Activated T-helper 17 cell treated with anti-CD3 and anti-CD28 coated beads, Interleukin-2, amount 50 U/mL, for 72 hours (primary cell): ENCODE measurements at regions not wholly inside any gene's neighbourhood (a gene's known extent, or its start where the extent isn't known, plus 50 kb on each side); places are given as distances from the start of the nearest gene placed in this dataset.
"Not testable (repeated sequence)": the region's sequence is repeated elsewhere in the genome, so short reads cannot be mapped to it uniquely, and the experiment has no call there.

Experiments
- ATAC-seq: fragments of 150-1000 bp; cut with Tn5 transposase; replicated peaks from 2 replicates; pipeline ENCODE4 v1.10.0; 2021; ENCODE audit warnings: mild to moderate bottlenecking, moderate library complexity
- H3K27ac Mint-ChIP-seq: one replicate; pipeline ENCODE4 v1.8.0; 2022; ENCODE audit warnings: mixed read lengths
- H3K27me3 Mint-ChIP-seq: one replicate; pipeline ENCODE4 v1.8.0; 2022; ENCODE audit warnings: mixed read lengths
- H3K36me3 Mint-ChIP-seq: one replicate; pipeline ENCODE4 v1.8.0; 2022; ENCODE audit warnings: low read depth, mild to moderate bottlenecking, mixed read lengths
- H3K4me1 Mint-ChIP-seq: one replicate; pipeline ENCODE4 v1.8.0; 2022; ENCODE audit warnings: mixed read lengths
- H3K4me3 Mint-ChIP-seq: one replicate; pipeline ENCODE4 v1.8.0; 2022; ENCODE audit warnings: mild to moderate bottlenecking, mixed read lengths
- H3K9me3 Mint-ChIP-seq: one replicate; pipeline ENCODE4 v1.8.0; 2022; ENCODE audit warnings: mixed read lengths

- ATAC-seq: no peak
- Mint-ChIP-seq H3K27me3 (peaks cover 4% of the 10 kb centered on the region), H3K36me3 (no peaks in the 10 kb centered on the region), H3K9me3 (no peaks in the 10 kb centered on the region), H3K27ac (no peak overlapping the region), H3K4me1 (no peaks in the 10 kb centered on the region), H3K4me3 (no peak overlapping the region)
Observed at GRCh38 chr9:18317896-18318295, 156.1 kb upstream of the ADAMTSL1 start.

- H3K9me3 Mint-ChIP-seq: no peaks in the 10 kb centered on the region
- H3K4me1 Mint-ChIP-seq: no peaks in the 10 kb centered on the region
- H3K36me3 Mint-ChIP-seq: no peaks in the 10 kb centered on the region
- ATAC-seq: no peak
- H3K4me3 Mint-ChIP-seq: no peak overlapping the region
- H3K27me3 Mint-ChIP-seq: peaks cover 4% of the 10 kb centered on the region
- H3K27ac Mint-ChIP-seq: no peak overlapping the region
Observed at GRCh38 chr9:18319918-18320445, 154.0 kb upstream of the ADAMTSL1 start.

- Mint-ChIP-seq H3K27ac (no peak overlapping the region), H3K4me1 (no peaks in the 10 kb centered on the region), H3K27me3 (no peaks in the 10 kb centered on the region), H3K4me3 (no peak overlapping the region), H3K9me3 (no peaks in the 10 kb centered on the region), H3K36me3 (no peaks in the 10 kb centered on the region)
- ATAC-seq: no peak
Observed at GRCh38 chr9:18324928-18325745, 148.8 kb upstream of the ADAMTSL1 start.

DNA sequence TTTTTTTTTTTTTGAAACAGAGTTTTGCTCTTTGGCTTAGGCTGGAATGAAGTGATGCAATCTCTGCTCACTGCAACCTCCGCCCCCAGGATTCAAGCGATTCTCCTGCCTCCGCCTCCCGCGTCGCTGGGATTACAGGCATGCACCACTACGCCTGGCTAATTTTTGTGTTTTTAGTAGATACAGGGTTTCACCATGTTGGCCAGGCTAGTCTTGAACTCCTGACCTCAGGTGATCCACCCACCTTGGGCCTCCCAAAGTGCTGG lies 148.3 kb upstream of the ADAMTSL1 start:
- H3K27me3 Mint-ChIP-seq, H3K36me3 Mint-ChIP-seq, H3K4me3 Mint-ChIP-seq, H3K9me3 Mint-ChIP-seq, H3K4me1 Mint-ChIP-seq, H3K27ac Mint-ChIP-seq, ATAC-seq: not testable (repeated sequence)

DNA sequence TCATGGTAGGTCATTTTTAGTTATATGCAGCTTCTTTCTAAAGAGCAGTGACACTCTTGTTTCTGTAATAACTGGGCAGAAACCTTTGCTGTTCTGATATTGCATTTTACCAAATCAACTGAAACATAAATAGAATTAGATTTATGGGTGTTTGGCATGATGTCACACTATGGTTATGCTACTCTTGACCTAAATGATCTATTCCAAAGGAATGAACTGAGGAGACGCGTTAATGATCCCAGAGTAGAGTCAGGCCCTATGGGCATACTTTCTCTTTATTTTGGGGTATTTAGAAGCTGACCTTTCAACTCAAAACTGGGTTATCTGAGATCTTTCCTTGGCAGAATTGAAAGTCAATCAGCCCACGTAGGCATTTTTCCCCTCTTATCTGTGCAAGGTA lies 146.8 kb upstream of the ADAMTSL1 start:
- Mint-ChIP-seq H3K9me3 (no peaks in the 10 kb centered on the region), H3K4me3 (no peak overlapping the region), H3K27me3 (peaks cover 3% of the 10 kb centered on the region), H3K27ac (no peak overlapping the region), H3K4me1 (no peaks in the 10 kb centered on the region), H3K36me3 (no peaks in the 10 kb centered on the region)
- ATAC-seq: no peak

DNA sequence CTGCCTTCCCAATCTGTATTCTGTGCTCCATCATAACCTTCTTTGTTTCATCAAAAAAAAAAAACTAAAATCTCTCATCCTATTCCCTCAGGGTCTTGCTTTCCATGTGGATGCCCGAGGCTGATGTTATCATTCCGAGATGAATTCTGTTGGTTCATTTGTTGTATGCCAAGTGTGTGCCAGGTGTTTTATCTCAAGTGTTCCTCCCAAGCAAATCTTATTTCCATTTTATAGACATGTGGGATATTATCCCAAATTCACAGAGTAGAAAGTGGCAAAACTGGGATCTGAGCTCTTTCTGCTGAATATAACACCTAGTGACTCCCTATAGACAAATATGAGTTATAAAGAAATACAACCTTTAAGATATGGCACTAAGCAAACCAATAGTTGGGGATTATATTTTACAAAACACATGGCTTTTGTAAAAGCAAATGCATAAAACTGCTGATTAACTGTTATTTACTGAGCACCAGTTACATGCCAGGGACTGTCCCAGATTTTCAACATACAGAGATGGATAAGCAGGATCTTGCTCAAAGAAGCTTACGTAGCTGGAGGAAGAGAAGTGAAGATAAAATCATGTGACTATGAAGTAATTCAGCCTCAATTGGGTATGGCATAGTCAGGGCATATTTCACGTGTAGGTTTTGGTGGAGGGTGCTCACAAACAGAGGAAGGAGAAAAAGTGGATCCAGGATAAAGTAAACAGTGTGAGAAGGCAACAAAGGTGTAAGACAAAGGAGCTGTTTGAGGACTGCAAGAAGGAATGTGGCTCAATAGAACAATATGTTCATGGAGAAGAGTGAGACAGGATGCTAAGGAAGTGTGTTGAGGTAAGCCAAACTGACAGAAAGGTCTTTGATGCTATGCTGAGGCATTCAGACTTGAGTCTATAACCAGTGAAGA lies 143.3 kb upstream of the ADAMTSL1 start:
- ATAC-seq: no peak
- Mint-ChIP-seq H3K4me3 (no peak overlapping the region), H3K27ac (no peak overlapping the region), H3K27me3 (peaks cover 3% of the 10 kb centered on the region), H3K36me3 (no peaks in the 10 kb centered on the region), H3K4me1 (no peaks in the 10 kb centered on the region), H3K9me3 (no peaks in the 10 kb centered on the region)

DNA sequence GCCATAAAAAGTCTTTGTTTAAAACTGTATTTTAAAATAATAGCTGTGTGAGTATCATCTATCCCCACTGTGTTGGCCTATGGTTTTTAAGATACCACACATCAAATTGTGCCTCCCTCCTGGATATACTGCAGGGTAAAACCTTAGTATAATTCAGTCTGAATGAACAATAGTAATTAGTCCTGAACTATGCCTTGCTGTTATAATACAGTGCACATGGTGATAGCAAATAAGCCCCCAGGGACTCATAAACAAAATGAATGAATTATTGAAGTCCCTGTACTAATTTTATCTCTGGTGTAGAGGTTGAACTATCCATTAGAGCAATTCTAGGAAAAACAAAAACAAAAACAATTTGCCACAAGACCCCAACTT lies 142.7 kb upstream of the ADAMTSL1 start:
- H3K4me1 Mint-ChIP-seq: no peaks in the 10 kb centered on the region
- H3K36me3 Mint-ChIP-seq: no peaks in the 10 kb centered on the region
- no peak overlapping the region for H3K27ac Mint-ChIP-seq
- H3K27me3 Mint-ChIP-seq: peaks cover 3% of the 10 kb centered on the region
- H3K9me3 Mint-ChIP-seq: no peaks in the 10 kb centered on the region
- no peak overlapping the region for H3K4me3 Mint-ChIP-seq
- no peak for ATAC-seq

DNA sequence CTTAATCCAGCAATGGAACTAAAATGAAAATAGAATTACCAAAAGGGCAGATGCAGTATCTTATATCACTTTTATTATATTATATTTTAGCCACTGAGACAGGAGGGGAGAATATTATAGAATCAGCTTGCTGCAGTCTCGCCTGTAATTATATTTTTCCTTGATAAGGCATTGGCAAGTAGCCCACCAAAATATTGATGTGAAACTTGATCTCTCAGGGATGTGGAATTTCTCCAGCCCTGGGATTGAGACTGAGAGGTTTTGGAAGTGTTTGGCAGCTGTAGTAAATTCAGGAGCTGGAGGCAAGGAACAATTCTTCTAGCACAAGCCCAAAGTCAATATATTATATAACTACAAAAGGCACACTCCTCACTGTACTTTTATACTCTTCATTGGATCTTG lies 142.1 kb upstream of the ADAMTSL1 start:
- Mint-ChIP-seq H3K27me3 (peaks cover 3% of the 10 kb centered on the region), H3K4me3 (no peak overlapping the region), H3K27ac (no peak overlapping the region), H3K4me1 (no peaks in the 10 kb centered on the region), H3K9me3 (no peaks in the 10 kb centered on the region), H3K36me3 (no peaks in the 10 kb centered on the region)
- no peak for ATAC-seq

GRCh38 chr9:18333157-18333556 lies 140.8 kb upstream of the ADAMTSL1 start:
- H3K4me3 Mint-ChIP-seq: no peak overlapping the region
- no peaks in the 10 kb centered on the region for H3K36me3 Mint-ChIP-seq
- H3K4me1 Mint-ChIP-seq: no peaks in the 10 kb centered on the region
- ATAC-seq: no peak
- no peak overlapping the region for H3K27ac Mint-ChIP-seq
- no peaks in the 10 kb centered on the region for H3K9me3 Mint-ChIP-seq
- H3K27me3 Mint-ChIP-seq: peaks cover 4% of the 10 kb centered on the region

GRCh38 chr9:18335825-18336224 lies 138.1 kb upstream of the ADAMTSL1 start:
- no peak for ATAC-seq
- Mint-ChIP-seq H3K27ac (no peak overlapping the region), H3K36me3 (no peaks in the 10 kb centered on the region), H3K27me3 (peaks cover 5% of the 10 kb centered on the region), H3K9me3 (peaks cover 11% of the 10 kb centered on the region), H3K4me1 (no peaks in the 10 kb centered on the region), H3K4me3 (no peak overlapping the region)

- Mint-ChIP-seq H3K4me3 (no peak overlapping the region), H3K27me3 (peaks cover 4% of the 10 kb centered on the region), H3K27ac (no peak overlapping the region), H3K9me3 (peaks cover 12% of the 10 kb centered on the region), H3K36me3 (no peaks in the 10 kb centered on the region), H3K4me1 (no peaks in the 10 kb centered on the region)
- no peak for ATAC-seq
Observed at GRCh38 chr9:18338042-18338441, 135.9 kb upstream of the ADAMTSL1 start.

- no peaks in the 10 kb centered on the region for H3K36me3 Mint-ChIP-seq
- H3K9me3 Mint-ChIP-seq: peaks cover 12% of the 10 kb centered on the region
- H3K27ac Mint-ChIP-seq: no peak overlapping the region
- no peaks in the 10 kb centered on the region for H3K4me1 Mint-ChIP-seq
- no peak overlapping the region for H3K4me3 Mint-ChIP-seq
- H3K27me3 Mint-ChIP-seq: no peaks in the 10 kb centered on the region
- ATAC-seq: no peak
Observed at GRCh38 chr9:18343784-18344183, 130.2 kb upstream of the ADAMTSL1 start.

GRCh38 chr9:18346745-18347144 lies 127.2 kb upstream of the ADAMTSL1 start:
- Mint-ChIP-seq H3K4me3 (no peak overlapping the region), H3K27ac (no peak overlapping the region), H3K9me3 (no peaks in the 10 kb centered on the region), H3K4me1 (no peaks in the 10 kb centered on the region), H3K27me3 (no peaks in the 10 kb centered on the region), H3K36me3 (no peaks in the 10 kb centered on the region)
- ATAC-seq: no peak

DNA sequence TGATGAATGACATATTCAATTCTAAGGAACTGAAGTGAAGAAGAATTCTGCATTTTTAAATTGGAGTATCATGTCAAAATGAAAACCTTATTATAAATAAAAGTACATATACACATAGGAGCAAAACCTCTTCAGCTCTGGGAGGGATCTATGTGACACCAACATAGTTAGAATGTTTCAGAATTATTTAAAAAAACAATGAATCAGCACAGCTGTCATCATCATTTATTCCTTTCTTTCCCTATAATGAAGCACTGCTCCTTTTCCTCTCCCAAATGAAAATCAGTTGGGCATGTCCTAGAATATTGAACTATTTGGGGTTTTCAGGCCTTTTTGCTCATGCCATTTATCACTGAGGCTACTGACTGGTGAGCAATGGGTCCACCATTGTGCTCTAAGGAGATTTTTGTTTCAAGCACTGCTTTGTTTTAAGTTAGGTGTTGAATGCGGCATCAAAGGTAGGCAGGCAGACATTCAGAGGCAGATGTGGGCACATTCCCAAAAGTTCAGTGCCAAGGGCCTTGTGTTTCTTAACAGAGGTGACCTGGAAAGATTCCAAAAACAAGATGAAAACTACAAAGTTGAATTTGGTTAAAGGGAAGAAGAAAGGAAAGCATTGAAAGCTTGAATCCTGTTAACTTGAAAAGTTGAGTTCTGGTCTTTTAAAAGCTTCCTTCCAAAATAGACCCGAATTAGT lies 126.4 kb upstream of the ADAMTSL1 start:
- ATAC-seq: no peak
- Mint-ChIP-seq H3K27ac (no peak overlapping the region), H3K9me3 (no peaks in the 10 kb centered on the region), H3K4me3 (no peak overlapping the region), H3K36me3 (no peaks in the 10 kb centered on the region), H3K27me3 (no peaks in the 10 kb centered on the region), H3K4me1 (no peaks in the 10 kb centered on the region)

DNA sequence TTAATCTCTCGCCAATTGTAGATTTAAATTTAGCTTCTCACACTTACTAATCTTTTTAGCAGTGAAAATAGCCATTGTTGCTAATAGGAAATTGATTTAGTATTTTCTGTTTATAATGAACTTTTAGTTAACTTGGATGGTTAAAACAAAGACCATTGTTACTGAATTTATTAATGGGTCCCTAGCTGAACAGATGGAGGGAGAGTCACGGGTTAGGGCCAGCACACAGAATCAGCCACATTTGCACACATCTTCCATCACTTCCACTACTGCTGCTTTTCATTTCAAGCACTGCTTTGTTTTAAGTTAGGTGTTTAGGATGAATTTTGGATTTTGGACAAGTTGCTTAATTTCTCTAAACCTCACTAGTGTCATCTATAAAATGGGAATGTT lies 125.9 kb upstream of the ADAMTSL1 start:
- ATAC-seq: no peak
- H3K4me1 Mint-ChIP-seq: no peaks in the 10 kb centered on the region
- H3K9me3 Mint-ChIP-seq: no peaks in the 10 kb centered on the region
- no peaks in the 10 kb centered on the region for H3K36me3 Mint-ChIP-seq
- H3K27ac Mint-ChIP-seq: no peak overlapping the region
- no peaks in the 10 kb centered on the region for H3K27me3 Mint-ChIP-seq
- H3K4me3 Mint-ChIP-seq: no peak overlapping the region
